Left ventricle myocardium superior (tissue), 1 donor: ENCODE measurements at regions not wholly inside any gene's neighbourhood (a gene's known extent, or its start where the extent isn't known, plus 50 kb on each side); places are given as distances from the start of the nearest gene placed in this dataset.
"Not testable (repeated sequence)": the region's sequence is repeated elsewhere in the genome, so short reads cannot be mapped to it uniquely, and the experiment has no call there.

ENCODE experiments used
- ATAC-seq: fragments of 200-7000 bp; cut with Tn5 transposase; one replicate; pipeline ENCODE4 v1.9.1; 2020; ENCODE audit warnings: mild to moderate bottlenecking, moderate library complexity
- DNase-seq: peaks from one replicate; pipeline ENCODE4 v3.0.0-alpha.2; 2020
- intact Hi-C: fragments of 100-400 bp; cut with micrococcal nuclease; formaldehyde crosslinking; loops from one replicate; pipeline ENCODE4 v1.11.0; 2022
- donor health status: DM: no; HTN: yes; CAD: no; lungs with severe emphysema.

DNA sequence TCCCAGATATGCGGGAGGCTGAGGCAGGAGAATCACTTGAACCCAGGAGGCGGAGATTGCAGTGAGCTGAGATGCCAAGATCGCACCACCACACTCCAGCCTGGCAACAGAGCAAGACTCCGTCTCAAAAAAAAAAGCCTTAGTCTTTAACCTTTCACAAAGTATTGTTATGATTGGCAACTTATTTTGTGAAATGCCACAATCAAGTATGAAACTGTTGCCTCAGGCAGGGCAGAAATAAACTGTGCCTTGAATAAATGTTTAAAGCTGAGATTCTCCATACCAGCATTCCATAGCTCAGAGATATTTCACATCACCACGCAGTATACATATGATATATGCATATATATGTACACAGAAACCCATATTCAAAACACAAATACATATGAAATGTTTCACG lies 120.1 kb upstream of the CCDC28A start:
- ATAC-seq: no peak
- DNase-seq: no peak
- intact Hi-C loops: no loop called here

DNA sequence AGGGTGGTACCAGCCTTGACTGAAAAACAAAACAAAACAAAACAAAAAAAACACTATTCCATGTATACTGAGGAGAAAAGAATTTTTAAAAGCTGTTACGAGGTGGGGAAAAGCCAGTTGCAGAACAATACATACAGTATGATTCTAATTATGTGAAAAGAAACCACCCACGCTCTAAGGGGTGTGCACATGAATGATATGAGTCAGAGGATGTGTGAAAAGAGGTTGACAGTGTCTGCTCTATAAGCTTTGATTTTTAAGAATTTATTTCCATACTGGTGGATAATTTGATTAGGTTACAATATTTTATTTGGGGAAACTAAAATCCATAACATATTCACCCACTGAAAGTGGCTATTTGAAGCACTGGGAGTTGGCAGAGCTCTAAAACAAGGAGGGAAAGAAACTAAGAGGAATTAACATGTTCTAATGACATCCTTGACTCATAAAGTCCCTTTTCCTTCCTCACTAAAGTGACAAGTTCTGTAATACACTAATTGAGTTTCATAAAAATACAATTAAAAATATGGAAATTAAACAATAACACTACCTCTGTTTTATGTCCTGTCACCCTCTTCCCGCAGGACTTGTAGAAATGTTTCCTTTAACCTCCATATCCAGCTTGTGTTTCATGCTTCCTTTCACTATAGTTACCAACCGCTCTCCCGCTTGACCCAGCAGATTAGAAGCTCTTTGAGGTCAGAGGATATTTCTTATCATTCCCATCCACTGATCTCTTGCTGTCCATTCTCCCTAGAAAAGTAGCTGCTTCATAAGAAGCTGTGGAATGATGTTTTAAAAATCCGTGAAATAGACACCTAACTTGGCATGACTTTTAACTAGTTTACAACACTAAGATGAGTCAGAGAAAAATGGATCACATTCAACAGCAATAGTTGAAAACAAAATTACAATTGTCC lies 118.6 kb upstream of the CCDC28A start:
- intact Hi-C loops: no loop called here
- no peak for DNase-seq
- ATAC-seq: no peak

DNA sequence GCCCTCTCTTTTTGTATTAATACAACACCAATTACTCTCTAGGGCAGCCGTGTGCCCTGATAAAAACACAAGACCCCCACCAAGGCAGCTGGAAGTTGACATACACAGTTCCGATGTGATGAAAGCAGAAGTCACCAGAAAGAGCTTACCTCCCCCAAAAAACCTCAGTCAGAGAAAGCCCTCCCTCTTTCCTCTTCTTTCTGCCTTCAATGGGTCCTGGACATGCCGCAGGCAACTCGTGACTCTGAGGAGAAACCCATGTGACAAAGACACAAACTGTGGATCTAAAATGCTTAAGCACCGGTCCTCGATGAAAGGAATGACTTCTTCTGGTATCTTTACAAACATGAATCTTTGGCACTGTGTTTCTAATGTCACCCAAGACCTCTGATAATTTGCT lies 117.7 kb upstream of the CCDC28A start:
- ATAC-seq: no peak

DNA sequence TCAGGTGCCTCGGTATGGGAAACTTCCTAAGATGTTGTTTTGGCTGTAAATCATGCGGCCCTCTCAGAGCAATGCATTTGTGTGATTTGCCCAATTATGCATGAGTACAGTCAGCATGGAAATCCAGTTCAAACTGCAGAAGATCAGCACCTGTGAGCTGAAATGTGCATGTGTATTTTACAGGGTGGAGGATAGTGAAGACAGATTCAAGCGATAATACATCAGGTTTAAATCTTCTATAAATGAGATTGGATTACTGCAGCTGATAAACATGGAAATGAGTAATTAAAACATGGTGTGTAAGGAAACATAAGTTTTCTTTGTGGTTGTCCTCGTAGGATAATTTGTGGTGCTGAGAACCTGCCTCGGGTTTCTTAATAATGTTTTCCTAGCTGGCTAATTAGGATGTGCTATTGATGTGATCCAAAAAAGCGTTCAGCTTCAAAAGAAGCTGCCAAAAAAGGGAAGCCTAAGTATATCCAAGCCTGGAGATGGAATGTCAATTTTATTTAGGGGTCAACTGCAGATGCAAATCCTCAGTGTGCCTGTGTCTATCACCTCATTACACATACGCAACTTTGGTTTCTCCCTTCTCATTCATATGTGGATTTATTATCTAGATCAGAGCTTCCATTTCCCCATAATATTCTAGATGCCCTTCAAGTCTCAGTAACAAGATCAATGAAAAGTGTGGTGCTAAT lies 117.1 kb upstream of the CCDC28A start:
- ATAC-seq: no peak
- no peak for DNase-seq
- intact Hi-C loops: no loop called here

More for the DNA sequence above, 117.7 kb upstream of the CCDC28A start:
- intact Hi-C loops: no loop called here
- no peak for DNase-seq

DNA sequence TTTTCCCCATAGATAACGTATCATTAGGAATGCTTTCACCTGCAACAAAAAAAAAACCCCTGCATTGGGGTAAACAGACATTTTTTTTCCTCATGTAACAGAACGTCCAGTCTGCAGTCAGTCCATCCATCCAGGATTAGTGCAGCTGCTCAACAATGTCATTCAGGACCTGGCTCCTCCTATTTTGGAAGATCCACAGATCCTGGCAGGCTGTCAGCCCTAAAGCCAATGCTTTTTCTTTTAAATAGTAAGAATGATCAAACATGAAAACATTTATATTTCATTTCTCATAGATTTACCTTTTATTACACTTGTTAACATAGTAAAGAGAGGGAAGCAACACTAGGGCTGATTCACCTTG lies 116.5 kb upstream of the CCDC28A start:
- intact Hi-C loops: no loop called here
- ATAC-seq (no peak), DNase-seq (no peak)

DNA sequence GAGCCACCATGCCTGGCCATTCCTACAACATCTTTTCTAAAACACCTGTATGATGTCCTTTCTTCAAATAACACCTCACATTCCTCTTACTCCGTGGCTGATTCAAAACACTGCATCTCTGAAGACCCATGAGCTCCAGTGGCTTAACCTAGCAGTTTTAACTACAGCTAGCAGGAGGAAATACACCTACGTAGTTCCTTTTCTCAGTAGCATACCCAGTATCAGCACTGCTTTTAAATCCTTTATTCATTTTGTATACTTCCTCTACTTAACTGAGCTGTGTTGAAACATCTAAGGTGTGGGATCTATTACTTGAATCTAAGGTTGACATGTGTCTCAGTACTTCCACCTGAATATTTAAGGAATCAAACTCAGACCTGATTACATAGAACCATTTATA lies 113.6 kb upstream of the CCDC28A start:
- no peak for ATAC-seq
- intact Hi-C loops: no loop called here
- DNase-seq: no peak

DNA sequence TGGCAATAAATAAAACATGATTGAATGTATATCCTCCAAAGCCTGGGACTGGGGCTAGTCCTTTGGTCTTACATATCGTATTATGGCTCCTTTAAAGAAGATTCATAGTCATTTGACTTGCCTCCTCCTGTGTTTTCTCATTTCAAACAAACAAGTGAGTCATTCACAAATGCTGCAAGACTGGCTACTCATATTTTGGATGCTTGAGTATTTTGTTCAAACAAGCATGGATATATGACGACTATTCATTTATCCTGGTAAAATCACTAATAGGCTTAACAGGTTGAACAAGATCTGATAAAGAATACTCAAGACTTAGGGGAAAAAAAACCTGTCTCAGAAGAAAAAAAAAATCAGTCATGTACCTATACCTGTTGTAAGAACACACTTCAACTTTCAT lies 111.1 kb upstream of the CCDC28A start:
- intact Hi-C loops: no loop called here
- DNase-seq (no peak), ATAC-seq (no peak)

DNA sequence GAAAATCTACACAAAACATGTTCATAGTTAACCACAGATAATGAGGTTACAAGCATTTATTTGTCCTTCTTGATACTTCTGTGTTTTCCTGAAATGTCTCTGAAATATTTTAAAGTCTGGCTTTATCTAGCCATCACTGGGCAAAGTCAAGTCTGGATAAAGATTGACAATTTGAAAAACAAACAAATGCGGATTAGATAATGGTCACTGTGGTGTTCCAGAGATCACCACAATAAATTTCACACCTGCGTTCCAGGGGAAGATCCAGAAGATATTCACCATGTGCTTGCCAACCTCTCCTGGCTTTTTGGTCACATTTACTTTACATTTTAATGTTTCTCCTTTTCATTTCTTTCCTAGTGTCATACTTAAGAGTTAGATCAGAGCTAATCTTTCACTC lies 109.7 kb upstream of the CCDC28A start:
- intact Hi-C loops: no loop called here
- DNase-seq (no peak), ATAC-seq (no peak)

DNA sequence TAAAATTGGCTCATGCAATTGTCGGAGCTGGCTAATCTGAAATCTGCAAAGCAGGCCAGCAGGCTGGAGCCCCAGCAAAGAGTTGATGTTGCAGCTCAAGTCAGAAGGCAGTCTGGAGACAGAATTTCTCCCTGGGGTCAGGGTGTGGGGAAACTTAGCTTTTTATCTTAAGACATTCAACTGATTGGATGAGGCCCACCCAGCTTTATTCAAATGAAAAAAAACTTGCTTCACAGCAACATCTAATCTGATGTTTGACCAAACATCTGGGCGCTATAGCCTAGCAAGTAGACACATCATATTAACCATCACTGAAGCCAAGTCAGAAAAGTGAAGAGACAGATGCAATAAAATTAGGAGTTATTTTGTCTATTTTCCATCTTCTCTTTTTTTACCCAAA lies 108.8 kb upstream of the CCDC28A start:
- ATAC-seq: no peak

DNA sequence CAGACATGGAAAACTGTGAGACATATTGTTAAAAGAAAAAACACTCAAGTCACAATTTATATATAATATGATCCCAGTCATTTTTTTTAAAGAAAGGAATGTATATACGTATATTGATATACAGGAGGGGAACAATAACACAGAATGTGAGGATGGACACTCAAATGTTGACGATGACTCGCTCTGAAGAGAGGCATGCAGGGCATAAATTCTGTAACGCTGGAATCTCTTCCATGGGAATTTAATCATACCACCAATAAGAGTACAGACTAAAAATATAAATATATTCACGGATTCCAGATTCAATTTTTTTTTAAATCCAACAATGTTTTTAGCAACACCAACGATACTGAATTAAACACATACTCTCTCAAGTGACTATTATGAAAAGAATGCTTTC lies 106.9 kb upstream of the CCDC28A start:
- no peak for DNase-seq
- intact Hi-C loops: no loop called here
- no peak for ATAC-seq

More for the DNA sequence above, 108.8 kb upstream of the CCDC28A start:
- intact Hi-C loops: no loop called here
- no peak for DNase-seq

DNA sequence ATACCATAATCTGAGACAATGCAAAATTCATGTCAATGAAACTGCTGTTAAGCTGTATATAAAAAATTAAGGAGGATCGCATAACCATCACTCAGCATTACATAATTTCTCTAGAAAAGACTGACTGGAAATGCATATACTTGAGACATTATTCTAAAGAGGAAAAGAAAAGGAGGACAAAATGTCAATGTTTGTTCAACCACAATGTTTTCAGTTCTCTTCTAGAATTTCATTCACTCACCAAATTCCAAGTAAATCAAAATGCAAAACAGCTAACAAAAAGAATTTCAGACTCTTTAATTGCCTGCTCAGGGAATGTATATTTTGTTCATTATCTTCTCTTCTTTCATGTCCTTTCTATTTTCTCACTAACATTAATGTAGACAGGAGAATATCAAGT lies 106.2 kb upstream of the CCDC28A start:
- intact Hi-C loops: no loop called here
- ATAC-seq (no peak), DNase-seq (no peak)

DNA sequence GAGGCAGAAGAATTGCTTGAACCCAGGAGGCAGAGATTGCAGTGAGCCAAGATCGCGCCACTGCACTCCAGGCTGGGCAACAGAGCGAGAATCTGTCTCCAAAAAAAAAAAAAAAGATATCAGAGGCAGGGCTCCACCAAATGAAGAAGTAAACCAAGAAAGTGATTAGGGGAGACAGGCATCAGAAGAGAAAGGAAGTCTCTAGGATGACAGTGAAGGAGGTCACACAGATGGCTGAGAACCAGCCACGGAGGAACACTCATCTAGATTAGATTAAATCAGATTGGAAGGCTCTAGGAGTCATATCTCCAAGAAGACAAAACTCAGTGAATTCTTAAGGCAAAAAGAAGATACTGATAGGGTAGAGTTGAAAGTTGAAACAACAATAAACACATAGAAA lies 102.2 kb upstream of the CCDC28A start:
- ATAC-seq (no peak), DNase-seq (no peak)
- intact Hi-C loops: no loop called here

DNA sequence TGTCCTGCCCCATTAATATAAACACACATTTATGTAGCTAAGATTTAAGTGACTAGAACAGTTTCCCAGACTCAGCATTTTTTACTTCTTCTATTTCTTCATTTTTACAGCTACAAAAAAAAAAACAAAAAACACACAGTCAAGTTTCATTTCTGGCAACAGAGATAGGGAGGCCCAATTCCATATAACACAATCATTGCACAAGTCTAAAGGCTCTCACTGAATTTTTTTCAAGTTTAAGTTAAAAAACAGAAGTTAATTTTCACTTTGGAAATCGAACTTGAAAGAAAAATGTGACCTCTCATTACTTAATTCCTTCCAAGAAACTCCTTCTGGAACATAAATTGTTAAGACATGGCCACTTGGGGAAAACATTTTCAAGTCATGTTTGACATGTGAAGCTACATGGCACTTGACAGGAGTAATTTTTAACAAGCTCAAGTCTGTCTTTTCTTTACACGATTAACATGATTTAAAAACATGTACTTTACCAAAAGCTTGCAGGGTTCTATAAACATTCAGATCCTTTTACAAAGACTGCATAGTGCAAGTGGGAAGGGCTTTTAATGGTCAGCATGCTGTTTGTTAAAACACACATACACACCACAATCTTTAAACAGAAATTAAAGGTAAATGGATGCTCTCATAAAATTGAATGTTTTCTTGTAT lies 100.1 kb upstream of the CCDC28A start:
- ATAC-seq: no peak
- intact Hi-C loops: no loop called here
- DNase-seq: no peak

DNA sequence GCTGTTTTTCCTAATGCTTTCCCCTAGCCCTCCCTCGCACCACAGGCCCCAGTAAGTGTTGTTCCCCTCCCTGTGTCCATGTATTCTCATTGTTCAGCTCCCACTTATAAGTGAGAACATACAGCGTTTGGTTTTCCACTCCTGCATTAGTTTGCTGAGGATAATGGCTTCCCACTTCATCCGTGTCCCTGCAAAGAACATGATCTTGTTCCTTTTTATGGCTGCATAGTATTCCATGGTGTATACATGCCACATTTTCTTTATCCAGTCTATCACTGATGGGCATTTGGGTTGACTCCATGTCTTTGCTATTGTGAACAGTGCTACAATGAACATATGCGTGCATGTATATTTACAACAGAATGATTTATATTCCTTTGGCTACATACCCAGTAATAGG lies 99.1 kb upstream of the CCDC28A start:
- intact Hi-C loops, ATAC-seq, DNase-seq: not testable (repeated sequence)

DNA sequence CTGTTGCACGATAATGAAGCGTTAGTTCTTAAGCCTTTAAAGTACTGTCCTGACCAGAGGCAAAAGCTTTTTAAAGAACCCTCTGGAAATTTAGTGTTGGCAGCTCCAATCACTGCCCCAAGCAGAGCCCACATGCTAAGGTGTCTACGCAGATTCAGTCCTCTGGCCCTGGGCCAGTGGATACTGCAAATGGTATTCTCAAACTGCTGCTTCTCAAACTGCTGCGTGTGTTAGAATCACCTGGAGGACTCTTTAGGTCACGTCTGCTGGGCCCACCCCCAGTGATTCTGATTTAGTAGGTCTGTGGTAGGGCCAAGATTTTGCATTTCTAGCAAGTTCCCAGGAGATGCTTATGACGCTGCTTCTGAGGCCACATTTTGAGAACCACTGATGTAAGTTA lies 96.0 kb upstream of the CCDC28A start:
- DNase-seq: no peak
- intact Hi-C loops: no loop called here
- no peak for ATAC-seq

DNA sequence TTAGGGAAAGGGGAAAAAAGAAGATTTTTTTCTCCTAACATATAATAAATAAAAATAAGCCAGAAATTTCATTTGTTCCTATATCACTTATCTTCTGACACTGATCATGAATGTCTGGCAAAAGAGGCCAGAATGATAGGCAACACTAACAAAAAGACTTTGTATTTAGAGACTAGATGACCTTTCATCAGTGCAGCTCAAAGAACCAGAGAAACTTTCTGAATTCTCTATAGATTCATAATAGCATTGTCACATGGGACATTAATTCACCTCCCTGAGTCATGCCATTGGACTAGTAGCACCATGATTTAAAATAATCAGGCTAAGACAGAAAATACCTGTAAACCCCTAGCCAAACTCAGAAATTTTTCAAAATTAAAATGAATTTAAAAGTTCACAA lies 95.4 kb upstream of the CCDC28A start:
- no peak for ATAC-seq
- no peak for DNase-seq
- intact Hi-C loops: no loop called here

DNA sequence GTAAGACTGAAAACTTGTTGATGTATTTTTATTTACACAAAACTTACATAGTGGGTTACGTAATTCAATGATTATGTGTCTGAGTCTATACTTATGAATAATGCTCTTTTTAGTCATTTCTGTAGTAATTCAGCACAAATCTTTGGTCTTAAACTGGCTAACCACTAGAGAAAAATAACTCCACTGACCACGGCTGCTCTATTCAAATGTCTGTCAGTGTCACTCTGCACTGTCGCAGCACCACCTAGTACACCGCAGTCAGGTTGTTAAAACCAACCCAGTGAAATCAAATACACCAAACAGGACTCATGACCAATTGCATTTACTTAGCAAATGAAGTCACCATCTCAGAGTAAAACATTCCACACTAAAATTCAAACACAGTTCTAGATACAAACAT lies 93.5 kb upstream of the CCDC28A start:
- ATAC-seq: no peak
- intact Hi-C loops: loop anchor here (10.0 kb wide), 1 partner anchor 75 kb away; no protein-coding TSS in a partner anchor

DNA sequence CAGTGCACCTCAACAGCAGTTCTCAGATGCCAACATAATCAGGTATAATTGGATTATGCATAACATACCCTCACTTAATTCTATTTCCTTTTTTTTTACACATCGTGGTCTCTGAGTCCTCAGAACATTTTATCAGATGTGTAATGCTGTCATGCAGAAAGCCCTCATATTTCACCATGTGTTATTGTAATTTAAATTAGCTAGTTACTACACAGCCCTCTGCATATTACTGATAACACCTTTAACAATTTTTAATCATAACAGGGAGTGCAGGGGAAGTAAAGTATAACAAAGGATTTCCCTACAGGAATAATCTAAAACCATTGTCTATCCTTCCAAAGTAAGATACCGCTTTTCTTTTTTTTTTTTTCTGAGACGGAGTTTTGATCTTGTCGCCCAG lies 91.9 kb upstream of the CCDC28A start:
- ATAC-seq (no peak), DNase-seq (no peak)
- intact Hi-C loops: loop anchor here (10.0 kb wide), 1 partner anchor 73 kb away; no protein-coding TSS in a partner anchor

More for the DNA sequence above, 93.5 kb upstream of the CCDC28A start:
- no peak for DNase-seq

DNA sequence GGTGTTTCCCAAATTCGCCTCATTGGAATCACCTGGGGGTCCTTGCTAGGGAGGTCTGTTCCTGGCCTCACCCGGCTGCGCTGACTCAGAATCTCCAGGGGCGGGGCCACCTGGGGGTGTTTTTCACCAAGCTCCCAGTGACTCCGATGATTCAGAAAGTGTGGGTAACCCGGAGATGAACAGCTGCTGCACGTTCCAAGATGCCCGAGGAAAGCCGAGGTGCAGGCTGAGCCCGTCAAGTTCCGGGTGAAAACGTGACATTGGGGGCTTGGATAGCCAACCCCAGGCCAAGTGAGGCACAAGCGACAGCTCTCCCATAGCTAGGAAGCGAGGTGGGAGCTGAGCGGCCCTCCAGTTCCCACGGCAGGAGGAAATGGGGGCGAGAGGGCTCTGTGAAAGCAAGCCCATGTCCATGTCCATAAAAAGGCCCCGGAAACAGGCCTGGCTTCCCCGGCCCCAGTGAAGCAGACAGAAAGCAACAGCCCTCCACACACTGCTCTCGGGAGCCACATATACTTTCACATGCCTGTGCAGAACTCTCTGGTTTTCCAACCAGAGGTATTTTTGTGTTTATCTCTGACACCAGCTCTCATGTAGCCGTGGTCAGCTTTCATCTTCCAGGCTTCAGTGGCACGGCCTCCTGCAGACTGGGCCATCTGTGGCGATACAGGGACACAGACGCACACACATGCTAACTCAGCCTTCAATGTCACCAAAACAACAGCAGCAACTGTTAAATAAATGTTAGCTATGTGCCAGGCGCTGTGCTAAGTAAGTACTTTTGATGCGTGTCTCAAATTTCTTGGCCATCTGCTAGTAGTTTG lies 90.7 kb upstream of the CCDC28A start:
- intact Hi-C loops: loop anchor here (10.0 kb wide), 1 partner anchor 72 kb away; no protein-coding TSS in a partner anchor
- peak; percentile 22 for ATAC-seq
- DNase-seq: peak; percentile 29
